GM21737 (cell line): ENCODE measurements at regions not wholly inside any gene's neighbourhood (a gene's known extent, or its start where the extent isn't known, plus 50 kb on each side); places are given as distances from the start of the nearest gene placed in this dataset.
A peak's percentile ranks its signal among the peaks of the same experiment; 100 is the strongest.
"Not testable (repeated sequence)": the region's sequence is repeated elsewhere in the genome, so short reads cannot be mapped to it uniquely, and the experiment has no call there.

Experiments used
- ATAC-seq: cut with Tn5 transposase; IDR thresholded peaks from one replicate; pipeline ENCODE4 v1.9.1; 2021; ENCODE audit warnings: mild to moderate bottlenecking, moderate library complexity; ENCODE audit not compliant: unreplicated experiment

GRCh38 chr1:104636581-104636980 is 886.9 kb downstream of the AMY1C start:
- no peak for ATAC-seq

- no peak for ATAC-seq
Measured at GRCh38 chr1:104646233-104646632, 896.5 kb downstream of the AMY1C start.

DNA sequence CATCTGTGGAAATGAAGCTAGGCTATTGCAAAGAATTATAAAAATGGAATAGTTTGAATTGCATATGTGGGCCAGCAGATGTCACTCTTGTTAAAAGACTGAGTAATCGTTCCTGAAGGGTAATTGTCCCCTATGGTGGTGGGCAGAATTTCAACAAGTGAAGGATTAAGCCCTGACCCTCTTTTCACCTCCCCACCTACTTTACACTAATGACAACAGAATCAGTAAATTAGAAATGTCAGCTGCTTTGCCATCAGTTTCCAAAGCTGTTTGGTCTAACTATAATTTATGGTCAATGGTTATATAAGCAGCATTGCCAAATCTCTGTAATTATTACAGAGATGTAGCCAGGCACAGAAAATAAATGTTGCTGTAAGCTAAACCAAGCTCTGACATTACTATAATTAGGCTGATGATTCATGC is 898.6 kb downstream of the AMY1C start:
- ATAC-seq = no peak

GRCh38 chr1:104664374-104664773 is 914.7 kb downstream of the AMY1C start:
- ATAC-seq = not testable (repeated sequence)

- ATAC-seq = no peak
Measured at GRCh38 chr1:104665300-104665699, 915.6 kb downstream of the AMY1C start.

GRCh38 chr1:104671684-104672353 is 922.1 kb downstream of the AMY1C start:
- no peak for ATAC-seq

- ATAC-seq = no peak
Measured at GRCh38 chr1:104699433-104699832, 949.7 kb downstream of the AMY1C start.

GRCh38 chr1:104702731-104703130 is 953.0 kb downstream of the AMY1C start:
- no peak for ATAC-seq

GRCh38 chr1:104706631-104707147 is 957.0 kb downstream of the AMY1C start:
- ATAC-seq = no peak

DNA sequence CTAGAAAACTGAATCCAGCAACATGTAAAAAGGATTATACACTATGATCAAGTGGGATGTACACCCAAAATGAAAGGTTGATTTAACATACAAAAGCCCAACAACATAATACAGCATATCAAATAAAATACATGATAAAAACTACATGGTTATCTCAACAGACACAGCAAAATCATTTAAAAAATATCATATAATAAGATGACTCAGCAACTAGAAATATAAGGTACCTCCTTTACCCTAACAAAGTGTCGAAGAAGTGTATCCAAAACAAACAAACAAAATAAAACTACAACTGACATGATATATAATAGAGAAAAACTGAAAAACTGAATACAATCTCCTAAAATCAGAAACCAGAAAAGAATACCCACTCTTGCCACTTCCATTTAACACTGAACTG is 969.1 kb downstream of the AMY1C start:
- ATAC-seq = no peak

DNA sequence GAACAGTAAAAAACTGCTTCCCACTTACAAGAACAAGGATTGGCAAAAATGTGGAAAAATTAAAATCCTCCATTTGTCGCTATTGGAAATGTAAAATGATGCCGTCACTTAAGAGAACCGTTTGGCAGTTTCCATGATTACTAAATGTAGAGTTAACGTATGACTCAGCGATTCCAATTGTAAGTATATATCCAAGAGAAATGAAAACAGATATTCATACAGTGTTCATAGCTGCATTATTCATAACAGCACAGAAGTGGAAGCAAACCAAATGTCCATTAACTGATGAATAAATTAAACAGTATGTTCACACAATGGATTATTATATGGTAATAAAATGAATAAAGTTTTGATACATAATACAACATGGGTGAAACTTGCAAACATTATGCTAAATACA is 971.0 kb downstream of the AMY1C start:
- ATAC-seq = no peak

- ATAC-seq = no peak
Measured at GRCh38 chr1:104726917-104727316, 977.2 kb downstream of the AMY1C start.

DNA sequence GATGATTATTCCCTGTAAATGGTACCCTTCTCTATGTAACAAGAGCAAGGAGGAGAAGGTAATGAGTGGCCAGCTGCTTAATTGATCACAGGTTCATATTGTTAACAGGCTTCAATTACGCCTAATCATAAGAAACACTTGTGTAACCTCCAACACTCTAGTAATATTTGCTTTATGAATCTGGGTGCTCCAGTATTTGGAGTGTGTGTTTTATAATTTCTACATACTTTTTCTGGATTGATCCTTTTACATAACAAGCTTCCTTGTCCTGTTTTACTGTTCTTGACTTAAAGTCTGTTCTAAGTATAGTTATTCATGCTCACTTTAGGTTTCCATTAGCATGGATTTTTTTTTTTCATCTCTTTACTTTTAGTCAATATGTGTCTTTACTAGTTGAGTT is 984.2 kb downstream of the AMY1C start:
- no peak for ATAC-seq

- no peak for ATAC-seq
Measured at GRCh38 chr1:104745875-104746274, 996.2 kb downstream of the AMY1C start.

DNA sequence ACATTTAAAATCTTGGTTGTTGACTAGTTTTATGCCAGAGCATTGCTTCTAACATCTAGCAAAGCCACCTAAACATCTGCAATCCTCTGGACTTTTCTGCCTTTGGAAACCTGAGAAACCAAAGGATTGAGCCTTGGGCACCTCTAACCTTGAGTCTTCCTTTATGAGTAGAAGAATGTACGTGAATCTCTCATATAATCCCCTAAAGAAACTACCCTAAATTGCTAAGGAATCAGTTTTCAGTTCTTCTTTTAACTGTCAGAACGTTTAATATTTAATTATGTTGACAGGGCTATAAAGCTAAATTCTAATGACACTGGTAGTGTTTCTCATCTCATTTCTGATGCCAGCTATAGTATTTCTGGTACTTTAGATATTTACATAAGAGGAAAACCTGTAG is 997.3 kb downstream of the AMY1C start:
- ATAC-seq = peak; percentile 50

GRCh38 chr1:104760017-104760416 is 1010.3 kb downstream of the AMY1C start:
- ATAC-seq = peak; percentile 94

DNA sequence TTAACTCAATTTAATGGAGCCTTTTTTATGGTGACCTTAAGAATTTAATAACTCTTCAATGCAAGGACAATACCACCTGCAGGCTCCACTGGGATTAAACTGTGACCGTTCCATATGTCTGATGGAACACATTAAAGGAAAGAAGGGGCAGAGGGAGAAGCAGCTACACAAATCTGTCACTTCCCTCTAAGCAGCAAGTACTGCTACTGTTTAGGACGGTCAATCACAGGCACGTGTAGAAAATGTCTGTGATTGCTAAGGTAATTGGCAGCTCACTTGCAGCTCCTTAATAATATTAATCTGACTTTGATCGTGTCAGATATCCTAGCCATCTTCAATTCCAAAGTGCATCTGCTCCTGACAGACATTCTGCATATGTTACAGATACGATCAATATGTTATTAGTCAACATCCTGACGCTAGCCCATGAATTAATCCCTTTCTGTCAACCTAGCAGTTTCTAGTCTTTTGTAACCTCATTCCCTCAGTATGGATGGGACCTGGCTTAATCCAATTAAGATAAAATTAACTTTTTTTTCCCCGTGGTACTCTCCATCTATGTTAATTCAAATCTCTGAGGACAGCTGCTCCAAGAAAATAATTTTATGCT is 1012.4 kb downstream of the AMY1C start:
- no peak for ATAC-seq

GRCh38 chr1:104765085-104765484 is 1015.4 kb downstream of the AMY1C start:
- peak; percentile 62 for ATAC-seq

DNA sequence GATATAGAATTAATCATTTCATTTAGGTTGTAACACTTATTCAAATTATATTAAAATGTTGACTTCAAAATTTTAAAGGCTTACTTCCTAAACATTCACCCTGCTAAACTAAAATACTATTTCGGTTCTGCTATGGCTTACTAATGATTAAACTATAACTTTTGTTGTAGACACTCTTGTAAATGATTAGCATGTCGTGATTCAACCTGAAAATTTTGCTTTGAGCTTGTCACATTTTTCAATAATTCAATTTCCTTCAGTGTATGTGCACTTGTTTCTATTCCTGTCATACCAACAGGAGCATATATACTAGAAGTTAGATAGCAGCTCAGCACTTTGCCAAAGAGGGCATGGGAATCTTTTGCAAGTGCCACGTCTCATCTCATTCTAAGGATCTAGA is 1018.8 kb downstream of the AMY1C start:
- ATAC-seq = peak; percentile 75

DNA sequence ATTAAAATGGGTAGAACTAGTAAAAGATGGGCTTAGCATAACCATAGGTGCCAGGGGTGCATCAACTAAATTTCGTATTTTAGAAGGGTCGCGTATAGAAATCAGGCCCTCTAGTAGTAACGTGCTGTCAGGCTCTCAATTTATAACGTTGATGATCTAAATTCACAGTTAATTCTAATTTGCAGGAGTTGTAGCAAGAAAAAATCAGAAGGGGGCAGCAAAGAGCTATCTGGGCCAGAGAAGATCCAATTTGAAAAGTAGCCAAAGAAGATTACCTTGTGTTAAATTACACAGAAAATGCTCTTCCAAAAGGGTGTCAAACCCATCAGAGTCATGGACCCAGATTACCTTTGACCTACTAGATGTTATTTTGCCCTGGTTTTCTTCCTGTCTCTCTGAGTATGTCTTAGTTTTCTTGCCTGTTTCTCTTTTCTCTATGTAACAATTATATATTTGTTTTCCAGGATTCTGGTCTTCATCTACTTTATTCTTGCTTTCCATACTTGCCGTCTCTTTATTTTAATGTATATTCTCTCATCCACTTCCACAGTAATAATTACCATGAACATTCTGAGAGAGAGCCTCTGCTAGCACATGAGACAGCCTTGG is 1030.9 kb downstream of the AMY1C start:
- ATAC-seq = peak; percentile 72

DNA sequence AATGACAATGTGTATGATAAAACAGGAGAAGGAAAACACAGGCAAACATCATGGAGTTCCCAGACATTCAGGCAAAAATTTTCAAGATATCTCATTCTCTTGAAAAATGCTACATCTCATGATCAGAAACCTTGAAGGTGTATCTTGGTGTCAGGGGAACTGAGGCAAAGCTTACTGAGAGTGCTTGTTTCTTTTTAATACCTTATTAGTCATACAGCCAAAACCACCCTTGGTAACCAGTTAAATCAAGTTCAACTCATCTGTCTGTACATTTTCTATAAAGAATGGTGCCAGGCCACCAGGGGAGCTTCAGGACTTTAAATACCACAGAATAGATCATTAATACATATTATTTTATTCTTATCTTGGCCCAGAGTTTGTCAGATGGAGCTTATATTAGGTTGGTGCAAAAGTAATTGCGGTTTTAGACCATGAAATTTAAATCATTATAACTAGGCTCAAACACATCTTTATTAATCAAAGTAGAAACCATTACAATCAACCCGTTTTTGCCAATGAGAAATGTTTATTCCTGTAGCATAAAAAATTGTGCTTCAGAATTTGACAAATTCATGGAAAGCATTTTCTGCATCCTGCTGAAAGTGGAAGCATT is 1036.0 kb downstream of the AMY1C start:
- ATAC-seq = no peak
